HG02938 (cell line): ENCODE measurements at regions not wholly inside any gene's neighbourhood (a gene's known extent, or its start where the extent isn't known, plus 50 kb on each side); places are given as distances from the start of the nearest gene placed in this dataset.
"Not testable (repeated sequence)": the region's sequence is repeated elsewhere in the genome, so short reads cannot be mapped to it uniquely, and the experiment has no call there.

Experiments
- ATAC-seq: cut with Tn5 transposase; IDR thresholded peaks from one replicate; pipeline ENCODE4 v1.9.1; 2021; ENCODE audit warnings: mild to moderate bottlenecking, moderate library complexity; ENCODE audit not compliant: unreplicated experiment

DNA sequence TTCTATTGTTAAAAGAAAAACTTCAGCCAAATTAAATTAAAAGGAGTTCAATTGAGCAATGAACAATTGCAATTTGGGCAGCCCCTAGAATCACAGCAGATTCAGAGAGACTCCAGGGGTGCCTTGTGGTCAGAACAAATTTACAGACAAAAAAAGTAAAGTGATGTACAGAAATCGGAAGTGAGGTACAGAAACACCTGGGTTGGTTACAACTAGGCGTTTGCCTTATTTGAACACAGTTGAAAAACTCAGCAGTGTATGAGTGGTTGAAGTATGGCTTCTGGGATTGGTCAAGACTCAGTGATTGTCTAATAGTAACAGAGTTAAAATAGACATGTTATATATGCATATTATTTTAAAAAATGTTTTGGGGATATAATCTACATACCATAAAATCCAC, 98.5 kb upstream of the ZSWIM2 start:
- ATAC-seq: no peak

DNA sequence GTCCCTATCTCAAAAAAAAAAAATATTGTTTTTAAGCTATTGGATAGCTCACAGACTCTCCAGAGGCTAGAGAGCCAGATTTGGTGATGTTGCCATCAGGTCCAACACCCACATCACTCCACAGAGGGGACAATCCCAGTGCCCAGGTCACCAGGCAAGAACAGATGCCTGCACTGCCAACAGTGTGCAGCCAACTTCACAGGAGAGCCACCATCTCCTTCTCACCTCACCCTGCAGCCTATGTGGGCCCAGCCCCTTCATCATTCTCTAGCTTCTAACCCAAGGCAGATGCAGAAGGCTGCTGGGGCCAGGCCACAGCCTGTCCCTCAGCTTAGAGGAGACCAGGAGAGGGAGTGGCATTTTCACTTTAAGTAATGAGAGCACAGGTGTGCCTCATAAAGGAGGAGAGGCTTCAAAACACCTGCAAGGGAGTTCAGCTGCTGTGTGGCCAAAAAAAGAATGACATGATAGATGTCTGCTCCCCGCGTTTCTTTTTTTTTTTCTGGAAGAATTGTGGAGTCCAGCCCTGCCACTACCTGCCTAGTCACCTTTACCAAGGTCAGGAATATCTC, 98.0 kb upstream of the ZSWIM2 start:
- no peak for ATAC-seq

DNA sequence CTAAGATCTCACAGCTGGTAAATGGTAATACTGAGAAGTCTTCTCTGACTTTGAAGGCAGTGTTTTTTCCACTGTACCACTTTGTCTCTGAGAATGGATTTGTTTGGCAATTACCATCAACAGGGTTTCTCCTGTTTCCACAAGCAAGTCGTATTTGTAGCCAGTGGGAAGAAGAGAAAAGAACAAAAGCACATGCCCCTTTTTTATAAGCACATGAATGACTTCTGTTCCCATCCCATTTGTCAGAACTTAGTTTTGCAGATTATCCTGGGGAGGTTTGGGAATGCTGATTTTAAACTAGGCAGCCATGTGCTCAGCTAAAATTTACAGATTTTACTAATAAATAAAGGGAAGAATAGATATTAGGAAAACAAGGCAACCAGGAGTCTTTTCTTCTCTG, 92.9 kb upstream of the ZSWIM2 start:
- ATAC-seq: no peak

GRCh38 chr2:186940463-186940862, 91.5 kb upstream of the ZSWIM2 start:
- no peak for ATAC-seq

GRCh38 chr2:186934420-186934819, 85.5 kb upstream of the ZSWIM2 start:
- no peak for ATAC-seq

GRCh38 chr2:186927867-186928191, 78.9 kb upstream of the ZSWIM2 start:
- no peak for ATAC-seq

GRCh38 chr2:186927185-186927866, 78.4 kb upstream of the ZSWIM2 start:
- ATAC-seq: no peak

GRCh38 chr2:186925514-186925913, 76.5 kb upstream of the ZSWIM2 start:
- no peak for ATAC-seq

GRCh38 chr2:186922316-186922715, 73.3 kb upstream of the ZSWIM2 start:
- not testable (repeated sequence) for ATAC-seq

DNA sequence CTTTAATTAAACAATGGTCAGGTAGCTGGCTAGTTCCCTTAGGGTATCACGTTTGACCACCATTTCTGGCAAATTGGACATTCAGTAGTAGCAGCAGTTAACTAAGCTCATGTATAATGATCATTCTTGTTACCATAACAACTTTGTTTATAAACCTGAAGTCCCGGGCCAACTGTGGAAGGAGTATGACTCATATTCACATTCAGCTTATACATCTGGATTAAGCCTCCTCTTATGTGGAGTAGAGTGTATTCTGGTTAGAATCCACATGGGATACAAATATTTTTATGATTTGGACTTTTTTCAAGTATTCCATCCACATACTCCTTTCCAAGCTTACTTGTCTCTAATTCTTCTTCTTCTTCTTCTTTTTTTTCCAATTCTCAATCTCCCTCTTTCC, 70.3 kb upstream of the ZSWIM2 start:
- ATAC-seq: no peak

- ATAC-seq: no peak
These were observed 69.5 kb upstream of the ZSWIM2 start for GRCh38 chr2:186918495-186918894.

DNA sequence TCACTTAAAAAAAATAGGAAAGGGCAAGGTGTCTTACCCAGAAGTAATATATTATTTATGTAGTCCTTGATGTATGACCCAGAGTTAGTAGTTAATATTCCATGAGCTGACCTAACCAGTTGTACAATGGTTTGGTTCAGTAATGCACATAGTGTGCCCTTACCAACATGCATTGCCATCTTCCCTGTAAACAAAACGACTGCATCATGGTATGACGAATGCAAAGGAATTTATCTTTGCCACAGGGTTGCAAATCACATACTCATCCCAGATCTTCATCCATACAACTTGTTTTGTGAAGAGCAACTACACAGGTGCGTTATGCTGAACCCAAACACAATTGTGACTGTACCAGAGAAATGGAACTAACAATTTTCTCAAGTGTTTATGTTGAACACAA, 68.9 kb upstream of the ZSWIM2 start:
- no peak for ATAC-seq

DNA sequence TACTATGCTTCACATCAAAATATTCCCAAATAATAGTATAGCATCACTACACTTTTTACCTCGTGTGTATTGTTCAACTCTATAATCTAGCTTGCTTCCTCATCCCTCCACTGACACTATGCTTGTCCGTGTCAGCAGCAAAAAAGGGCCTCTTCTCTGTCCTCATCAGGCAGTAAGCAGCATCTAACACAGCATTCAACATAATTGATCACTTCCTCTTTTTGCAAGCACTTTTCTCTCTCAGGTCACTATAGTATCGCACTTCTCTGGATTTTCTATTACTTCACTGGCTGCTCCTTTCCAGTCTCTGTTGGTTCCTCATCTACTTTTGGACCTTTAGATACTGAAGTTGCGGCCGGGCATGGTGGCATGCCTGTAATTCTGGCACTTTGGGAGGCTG, 64.9 kb upstream of the ZSWIM2 start:
- ATAC-seq: peak; percentile 100

GRCh38 chr2:186912979-186913378, 64.0 kb upstream of the ZSWIM2 start:
- ATAC-seq: no peak

DNA sequence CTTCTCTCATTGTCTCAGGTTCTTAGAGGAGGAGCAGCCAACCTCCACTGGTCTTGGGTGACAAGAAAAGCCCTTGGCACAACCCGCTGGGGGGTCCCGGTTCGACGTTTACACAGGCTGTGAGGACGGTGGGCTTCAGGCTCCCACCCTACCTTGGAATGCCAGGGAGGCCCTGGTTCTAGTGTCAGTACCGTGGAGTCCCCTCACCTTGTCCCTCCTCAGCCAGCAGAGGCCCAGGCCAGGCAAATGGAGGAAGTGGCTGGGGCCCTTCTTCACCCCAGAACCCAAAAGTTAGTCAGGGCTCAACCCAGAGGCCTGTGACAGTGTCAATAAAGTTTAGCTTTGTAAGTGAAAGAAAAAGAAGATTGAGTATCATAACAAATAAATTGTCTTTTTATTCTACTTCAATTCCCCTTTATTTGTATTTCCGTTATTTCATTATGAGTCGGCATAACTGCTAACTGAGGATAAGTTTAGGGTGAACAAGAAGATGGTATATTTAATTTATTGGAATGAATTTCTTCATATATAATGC, 62.6 kb upstream of the ZSWIM2 start:
- ATAC-seq: no peak

DNA sequence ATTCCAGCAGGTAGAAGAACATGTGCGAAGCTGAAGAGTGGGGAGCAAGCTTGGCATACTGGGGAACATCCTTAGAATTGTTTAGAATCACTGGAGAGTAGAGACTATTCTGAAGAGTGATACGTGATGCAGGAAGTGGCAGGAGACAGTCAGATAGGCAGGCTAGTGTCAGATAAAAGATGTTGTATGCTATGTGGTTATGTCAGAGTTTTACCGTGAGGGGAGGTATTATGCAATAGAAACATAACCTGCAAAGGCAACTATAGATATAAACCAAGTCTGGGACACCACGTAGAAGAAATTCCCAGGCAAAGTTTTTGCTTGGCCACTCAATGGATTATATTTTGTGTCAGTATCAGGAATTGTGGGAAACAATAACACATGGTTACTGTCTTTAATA, 62.0 kb upstream of the ZSWIM2 start:
- ATAC-seq: no peak

DNA sequence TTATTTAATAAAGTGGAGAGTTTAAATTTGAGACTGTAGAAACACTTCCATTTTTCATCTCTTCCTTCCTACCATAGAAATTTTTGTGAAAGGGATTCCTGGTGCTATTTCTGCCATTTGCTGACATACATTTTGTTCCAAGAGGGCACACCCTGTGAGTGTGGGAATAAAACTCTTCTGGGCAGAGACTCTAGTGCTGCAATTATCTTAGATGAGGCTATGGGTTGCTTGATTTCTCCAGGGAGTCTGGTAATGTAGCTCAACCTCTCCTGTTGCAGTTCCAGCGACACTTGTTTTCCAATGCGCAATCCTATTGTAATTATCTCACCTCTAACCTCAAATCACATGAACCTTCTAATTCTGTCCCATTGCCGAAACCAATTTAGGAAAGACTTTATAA, 60.1 kb upstream of the ZSWIM2 start:
- ATAC-seq: no peak

- no peak for ATAC-seq
These were observed 58.9 kb upstream of the ZSWIM2 start for GRCh38 chr2:186907897-186908296.

GRCh38 chr2:186903216-186903615, 54.2 kb upstream of the ZSWIM2 start:
- no peak for ATAC-seq
